ENCODE measurements at regions not wholly inside any gene's neighbourhood (a gene's known extent, or its start where the extent isn't known, plus 50 kb on each side); places are given as distances from the start of the nearest gene placed in this dataset.

DNA sequence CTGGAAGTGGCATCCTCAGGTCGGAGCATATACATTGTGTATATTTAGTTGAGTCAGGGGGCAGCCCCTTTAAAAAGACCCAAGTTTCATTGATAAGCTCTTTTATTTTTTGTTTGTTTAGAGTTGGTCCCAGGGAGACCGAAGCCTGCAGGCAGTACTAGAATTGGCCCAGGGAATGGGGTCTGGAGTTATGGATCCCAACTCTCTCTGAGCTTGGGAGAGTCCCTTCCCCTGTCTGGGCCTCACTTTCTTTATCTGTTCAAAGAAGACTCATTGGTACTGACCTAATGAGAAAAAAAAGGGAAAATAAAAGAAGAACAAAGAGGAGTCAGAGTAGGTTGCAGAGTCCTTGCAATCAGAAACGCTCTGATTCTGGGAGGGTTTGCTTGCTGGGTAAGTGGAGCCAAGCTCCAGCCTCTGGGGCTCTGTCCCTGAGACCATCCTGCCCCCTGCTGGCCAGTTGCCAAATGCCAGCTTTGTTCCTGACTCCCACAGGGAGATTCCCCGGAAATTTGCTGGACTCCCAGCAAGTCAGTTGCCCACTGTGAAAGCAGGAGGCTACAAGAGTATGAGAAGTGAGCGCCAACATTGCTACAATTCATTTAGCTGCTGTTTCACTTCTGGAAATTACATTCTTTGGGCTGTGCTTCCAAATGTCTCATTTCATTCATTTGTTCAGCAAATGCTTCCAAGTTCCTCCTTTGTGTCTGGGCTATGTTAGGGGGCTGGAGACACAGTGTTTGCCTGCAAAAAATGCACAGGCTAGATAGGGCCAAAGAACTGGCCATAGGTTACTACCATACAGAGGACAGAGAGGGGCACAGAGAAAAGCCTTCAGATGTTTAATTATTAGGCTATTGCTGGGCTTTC lies 156.2 kb downstream of the MELK start:
- peak; percentile 50 for DNase-seq (ENCODE audit: low read depth)

DNA sequence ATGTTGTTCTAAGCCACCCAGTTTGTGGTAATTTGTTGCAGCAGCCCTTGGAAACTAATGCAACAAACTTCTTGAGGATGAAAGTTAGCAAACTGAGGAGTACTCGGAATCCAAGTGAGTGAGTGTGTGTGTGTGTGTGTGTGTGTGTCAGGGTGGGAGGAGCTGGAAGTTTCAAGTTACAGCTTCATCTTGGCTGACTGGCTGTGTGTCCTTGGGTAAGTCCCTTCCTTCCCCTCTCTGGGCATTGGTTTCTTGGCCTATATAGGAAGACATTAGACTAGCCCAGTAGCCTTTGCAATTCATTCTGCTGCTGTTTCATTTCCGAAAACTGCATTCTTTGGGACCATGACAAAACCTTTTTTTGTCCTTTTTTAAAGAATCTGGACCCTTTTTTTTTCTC lies 157.2 kb downstream of the MELK start:
- DNase-seq (ENCODE audit: low read depth): no peak

DNA sequence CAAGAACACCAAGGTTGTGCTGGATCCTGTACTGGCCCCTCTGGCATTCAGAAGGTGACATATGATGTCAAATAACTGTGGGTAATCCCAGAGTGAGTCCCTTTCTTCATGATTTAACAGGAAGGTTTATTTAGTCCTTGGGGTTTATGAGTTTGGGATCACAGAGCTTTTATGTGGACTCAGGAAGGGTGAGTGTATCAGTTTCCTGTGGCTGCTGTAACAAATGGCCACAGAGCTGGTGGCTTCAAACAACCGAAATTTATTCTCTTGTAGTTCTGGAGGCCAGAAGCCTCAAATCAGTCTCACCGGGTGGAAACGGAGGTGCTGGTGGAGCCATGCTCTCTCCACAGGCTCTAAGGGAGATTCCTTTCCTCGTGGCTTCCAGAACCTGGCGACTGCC lies 157.7 kb downstream of the MELK start:
- DNase-seq (ENCODE audit: low read depth): no peak

DNA sequence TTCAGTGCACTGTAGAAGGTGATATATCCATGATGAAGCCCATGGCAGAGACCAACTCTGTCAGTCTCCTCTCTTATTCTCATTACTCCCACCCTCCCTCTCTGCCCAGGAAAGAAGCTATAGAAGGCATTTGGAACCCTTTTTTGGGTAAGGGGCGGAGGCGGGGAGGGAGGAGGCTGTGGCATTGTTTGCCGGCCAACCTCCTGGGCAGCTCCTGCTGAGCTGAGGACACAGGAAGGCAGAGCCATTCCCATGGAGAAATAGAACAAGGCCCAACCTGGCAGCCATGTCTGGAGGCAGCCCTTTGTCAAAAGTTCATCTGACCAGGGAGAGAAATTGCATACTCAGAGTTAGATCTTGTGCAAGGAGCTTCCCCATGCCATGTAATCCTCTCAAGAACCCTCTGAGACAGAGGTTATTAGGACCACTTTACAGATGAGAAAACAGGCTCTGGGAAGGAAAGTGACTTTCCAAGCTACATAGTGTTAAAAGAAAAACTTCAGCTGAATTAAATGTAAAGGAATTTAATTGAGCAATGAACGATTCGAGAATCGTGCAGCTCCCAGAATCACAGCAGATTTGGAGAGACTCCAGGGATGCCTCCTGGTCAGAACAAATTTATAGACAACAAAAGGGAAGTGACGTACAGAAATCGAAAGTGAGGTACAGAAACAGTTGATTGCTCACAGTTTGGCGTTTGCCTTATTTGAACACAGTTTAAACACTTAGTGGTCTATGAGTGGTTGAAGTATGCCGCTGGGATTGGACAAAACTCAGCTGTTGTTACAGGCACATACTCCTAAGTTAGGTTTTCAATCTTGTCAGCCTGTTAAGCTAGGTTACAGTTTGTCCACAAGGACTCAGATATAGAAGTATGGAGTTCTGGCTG lies 158.6 kb downstream of the MELK start:
- DNase-seq (ENCODE audit: low read depth): no peak

DNA sequence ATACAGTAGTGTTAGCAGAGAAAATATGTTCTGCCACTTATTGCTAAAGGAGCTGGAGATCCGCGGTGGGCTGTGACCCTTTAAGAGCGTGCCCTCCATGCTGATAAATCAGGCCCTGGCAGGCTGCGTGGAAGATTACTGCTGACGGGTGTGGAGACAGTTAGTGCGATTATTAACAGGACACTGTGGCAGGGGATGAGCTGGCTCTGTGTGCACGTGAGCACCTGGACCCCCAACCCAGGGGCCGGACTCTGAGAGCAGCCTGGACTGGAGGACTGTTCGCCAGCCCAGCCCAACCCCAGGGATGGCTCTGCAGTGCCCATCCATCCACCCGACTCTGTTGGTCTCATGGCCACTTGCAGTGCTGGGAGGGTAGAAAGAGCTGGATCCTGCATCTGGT lies 162.0 kb downstream of the MELK start:
- DNase-seq (ENCODE audit: low read depth): no peak

DNA sequence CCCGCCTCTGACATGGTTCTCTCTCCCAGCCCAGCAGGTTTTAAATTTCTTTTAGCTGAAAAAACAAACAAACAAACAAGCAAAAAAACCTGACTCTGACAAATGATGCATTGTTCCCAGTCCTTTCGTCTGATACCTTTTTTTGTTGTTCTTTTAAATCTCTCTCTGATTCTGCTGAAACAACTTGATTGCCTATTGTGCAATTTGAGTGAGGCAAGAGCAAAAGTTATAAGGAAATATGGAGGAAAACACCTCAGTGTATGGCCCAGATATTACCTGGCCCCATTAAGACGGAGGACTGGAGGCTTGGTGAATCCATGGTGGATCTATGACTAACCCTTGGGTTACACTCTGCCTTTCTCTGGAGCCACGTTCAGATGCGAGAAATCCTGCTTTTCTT lies 164.0 kb downstream of the MELK start:
- no peak for DNase-seq (ENCODE audit: low read depth)

DNA sequence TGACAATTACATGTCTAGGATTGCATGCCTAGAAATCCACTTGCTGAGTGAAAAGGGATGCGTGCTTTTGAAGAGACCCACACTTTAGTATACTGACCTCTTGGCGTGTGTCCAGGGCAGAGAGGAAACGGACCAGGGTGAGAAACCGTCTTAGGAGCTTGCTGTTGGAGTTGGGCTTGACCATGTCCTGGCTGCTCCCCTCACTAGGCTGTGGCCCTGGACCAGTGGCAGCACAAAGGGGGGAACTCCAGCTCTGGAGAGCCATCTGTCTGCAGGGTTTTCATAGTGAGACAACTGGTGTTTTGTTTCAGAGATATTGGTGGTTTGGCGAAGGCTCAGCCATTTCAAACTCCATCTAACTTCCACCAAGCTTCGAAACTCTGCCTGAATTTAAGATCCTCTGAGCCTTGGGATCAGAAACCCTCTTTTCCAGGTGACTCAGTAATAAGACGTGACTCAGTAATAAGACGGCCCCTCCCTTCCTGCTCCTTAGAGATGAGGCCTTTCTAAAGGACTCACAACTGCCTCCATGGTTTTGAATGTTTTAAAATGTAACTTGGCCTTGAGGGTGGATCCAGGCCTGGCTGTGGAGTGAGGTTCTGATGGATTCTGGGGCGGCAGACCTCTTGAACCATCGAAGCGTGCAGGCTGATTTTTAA lies 165.8 kb downstream of the MELK start:
- DNase-seq (ENCODE audit: low read depth): no peak

DNA sequence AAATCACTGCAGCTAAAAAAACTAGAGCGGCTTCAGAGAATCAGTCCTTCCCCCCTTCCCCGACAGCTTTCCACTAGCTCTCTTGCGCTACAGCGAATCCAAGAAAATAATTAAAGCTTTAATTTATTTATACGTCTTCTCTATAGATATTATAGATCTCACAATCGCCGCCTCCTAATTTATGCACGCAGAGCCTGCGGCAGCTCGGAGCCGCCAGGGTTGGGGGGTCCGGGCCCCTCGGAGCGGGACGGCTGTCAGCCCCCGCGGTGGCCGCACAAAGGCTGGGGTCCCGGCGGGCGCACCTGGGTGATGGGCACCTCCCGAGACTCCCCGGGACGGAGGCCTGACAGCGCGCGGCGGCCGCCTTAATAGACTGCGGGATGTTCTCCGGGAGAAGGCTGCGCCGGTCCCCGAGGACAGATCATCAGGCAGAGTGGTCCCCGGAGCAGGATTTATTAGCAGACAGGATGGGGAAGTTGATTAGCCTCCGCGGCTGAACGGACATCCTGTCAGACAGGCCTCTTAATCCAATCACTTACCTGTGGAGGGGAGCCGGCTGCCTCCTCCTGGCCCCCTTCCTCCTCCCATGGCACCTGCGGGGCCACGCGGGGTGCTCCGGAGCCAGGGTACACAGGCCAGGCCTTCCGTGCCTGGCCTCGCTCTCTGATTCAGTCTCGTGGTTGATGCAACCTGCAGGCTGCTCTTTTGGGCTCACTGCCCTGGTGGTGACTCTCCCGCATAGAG lies 166.8 kb downstream of the MELK start:
- DNase-seq (ENCODE audit: low read depth): no peak

DNA sequence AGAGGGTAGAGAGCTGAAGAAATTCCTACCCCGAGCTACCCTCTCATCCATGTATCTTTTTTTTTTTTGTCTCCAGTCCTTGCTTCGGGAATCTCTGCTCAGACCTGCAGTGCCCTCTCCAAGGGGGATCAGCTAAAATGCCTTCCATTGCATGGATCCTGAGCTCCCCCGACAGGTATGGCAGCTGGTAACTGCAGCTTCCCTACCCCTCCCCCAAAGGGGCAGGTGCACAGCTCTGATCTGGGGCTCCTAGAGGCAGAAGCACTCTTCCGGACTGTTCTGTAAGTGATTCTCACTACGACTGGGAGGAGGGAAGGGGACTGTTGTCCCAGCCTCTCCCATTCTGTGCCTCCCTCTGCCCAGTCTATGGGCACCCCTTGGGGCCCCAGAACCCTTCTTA lies 169.6 kb downstream of the MELK start:
- no peak for DNase-seq (ENCODE audit: low read depth)

DNA sequence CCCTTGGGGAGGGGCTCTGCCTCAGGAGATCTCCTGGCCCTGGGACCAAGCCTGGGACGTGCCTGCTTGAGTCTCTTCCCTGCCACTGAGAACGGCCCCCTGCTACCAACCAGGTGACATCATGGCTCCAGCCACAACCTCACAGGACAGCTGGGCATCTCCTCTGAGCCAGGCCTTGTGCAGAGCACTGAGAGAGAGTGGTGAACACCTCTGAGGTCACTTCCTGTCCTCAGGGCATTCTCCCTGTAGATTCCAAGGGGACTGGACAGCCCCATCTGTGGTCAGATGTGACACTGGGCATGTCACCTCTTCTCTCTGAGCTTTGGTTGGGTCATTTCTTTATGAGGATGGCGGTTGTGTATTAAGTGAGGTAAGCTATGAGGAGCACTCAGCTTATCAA lies 172.0 kb downstream of the MELK start:
- DNase-seq (ENCODE audit: low read depth): no peak

DNA sequence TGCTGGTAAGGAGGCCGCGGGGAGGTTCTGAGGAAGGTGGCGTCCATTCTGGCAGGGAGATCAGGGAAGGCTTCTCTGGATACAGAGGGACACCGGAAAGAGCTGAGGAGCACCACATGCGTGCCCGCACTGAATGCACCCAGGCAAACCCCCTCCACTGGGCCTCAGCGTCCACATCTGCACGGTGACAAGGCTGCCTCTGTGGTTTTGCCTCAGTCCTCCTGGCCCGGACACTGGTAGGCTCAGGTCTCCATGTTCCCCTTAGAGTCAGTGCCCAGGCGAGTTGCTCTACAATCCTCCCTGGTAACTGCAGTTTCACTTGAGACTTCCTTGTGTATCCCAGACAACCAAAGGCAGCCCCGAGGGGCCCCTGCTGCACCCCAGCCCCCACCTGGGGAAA lies 173.3 kb downstream of the MELK start:
- no peak for DNase-seq (ENCODE audit: low read depth)

DNA sequence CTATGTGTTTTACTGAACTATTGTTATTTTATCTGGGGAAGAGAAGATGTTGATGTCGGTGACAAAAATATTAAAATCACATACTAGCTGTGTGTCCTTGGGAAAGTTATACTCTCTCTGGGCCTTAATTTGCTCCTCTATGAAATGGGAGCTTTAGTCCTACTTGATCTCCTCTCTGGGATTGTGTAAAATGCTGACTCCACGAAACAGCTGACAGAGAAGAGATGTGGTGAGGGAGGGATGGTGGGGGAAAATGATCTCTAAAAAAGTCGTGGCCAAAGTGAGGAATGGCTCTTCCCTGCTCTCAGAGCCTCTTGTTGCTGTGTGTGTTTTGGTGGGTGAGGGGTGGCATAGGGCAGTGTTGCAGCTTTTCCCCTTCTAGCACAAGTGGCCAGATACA lies 173.7 kb downstream of the MELK start:
- no peak for DNase-seq (ENCODE audit: low read depth)

DNA sequence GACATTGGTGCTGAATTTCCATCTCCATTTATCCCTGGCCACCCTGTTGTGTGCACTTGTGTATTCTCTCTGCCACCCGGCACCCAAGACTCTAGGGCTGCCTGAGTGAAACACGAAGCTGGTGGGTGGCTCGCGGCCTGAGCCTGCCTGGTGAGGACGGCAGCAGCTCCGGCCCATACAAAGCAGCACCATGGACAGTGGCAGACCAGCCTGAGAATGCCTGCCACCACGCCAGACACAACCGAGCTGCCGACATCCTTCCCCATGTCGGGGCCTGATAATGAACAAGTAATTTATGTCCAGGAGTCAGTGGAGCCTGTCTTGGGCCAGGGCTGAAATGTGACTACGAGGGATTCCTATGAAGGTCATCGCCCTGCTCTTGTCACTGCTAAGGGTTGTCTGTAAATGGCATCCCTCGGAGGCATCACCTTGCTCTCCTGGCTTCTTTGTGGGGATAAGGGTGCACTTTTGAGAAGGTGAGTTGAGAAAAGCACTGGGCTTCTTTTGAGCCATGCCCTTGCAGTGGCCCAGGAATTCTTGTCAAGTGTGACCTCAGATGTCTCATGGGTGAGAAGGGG lies 175.7 kb downstream of the MELK start:
- no peak for DNase-seq (ENCODE audit: low read depth)

DNA sequence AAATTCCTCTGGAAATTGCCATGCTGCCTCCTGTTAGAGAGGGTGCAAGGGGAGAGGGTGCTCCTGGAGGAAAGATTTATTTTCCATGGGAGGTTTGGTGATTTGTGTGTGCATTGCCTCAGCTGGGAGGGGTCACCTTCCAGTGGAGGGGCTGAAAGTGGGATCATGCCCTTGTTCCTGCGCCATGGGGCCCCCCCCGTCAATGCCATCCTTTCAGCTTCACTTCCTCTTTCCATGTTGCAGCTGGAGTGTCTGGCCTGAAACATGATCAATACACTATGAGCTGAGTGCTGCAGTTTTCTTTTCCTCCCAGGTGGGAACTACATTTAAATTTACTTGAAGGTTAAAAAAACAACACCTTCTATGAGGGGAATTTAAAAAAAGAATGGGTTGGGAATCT lies 176.8 kb downstream of the MELK start:
- no peak for DNase-seq (ENCODE audit: low read depth)

DNA sequence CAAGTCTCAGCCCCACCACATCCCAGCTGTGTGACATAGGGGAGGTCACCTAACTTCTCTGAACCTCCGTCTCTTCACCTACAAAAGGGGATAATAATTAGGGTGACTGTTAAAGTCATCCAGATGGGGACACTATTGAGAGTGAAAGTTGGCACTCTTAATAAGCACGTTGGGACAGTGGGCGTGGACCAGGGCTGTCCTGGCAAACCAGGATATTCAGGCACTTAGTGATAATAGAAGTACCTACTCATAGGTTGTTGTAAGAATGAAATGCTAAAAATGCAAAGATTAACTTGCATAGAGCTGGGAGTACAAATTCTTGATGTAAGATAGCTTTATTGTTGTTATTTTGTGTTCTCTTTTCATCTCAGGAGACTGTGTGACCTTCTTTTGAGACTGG lies 177.9 kb downstream of the MELK start:
- DNase-seq (ENCODE audit: low read depth): no peak

DNA sequence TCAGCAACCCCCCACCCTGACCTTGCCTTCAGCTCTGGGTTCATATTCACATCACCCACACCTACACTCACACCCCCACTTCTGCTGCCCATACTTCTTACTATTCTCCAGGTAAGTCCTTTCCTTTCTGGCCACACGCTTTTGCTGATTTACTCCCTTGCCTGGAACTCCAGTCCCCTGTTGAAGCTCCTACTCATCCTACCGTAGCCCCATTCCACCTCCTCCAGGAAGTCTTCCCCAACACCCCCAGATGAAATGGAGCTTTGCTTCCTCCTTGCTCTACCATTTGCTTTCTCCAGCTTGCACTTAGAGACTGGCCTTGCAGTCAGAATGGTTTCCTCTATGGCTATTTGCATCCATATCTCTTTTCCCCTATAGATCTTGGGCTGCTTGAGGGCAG lies 182.3 kb downstream of the MELK start:
- DNase-seq (ENCODE audit: low read depth): no peak

DNA sequence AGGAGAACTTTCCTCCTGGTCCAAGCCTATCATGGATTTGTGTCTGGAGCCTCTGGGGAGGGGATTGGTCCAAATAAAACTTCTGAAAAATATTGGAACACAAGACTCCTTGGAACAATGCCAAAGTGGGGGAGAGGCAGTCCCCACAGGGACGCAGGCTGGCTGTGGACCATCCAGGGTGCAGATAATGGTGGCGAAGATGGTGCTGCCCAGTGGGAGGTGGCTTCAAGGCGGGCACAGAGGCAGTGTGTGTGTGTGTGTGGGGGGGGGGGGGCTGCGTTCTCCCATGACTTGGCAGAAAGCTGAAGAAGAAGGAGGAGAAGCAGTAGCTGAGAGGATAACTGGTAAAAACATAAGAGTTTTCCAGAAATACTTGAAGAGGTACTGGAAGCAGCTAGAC lies 186.4 kb downstream of the MELK start:
- no peak for DNase-seq (ENCODE audit: low read depth)

DNA sequence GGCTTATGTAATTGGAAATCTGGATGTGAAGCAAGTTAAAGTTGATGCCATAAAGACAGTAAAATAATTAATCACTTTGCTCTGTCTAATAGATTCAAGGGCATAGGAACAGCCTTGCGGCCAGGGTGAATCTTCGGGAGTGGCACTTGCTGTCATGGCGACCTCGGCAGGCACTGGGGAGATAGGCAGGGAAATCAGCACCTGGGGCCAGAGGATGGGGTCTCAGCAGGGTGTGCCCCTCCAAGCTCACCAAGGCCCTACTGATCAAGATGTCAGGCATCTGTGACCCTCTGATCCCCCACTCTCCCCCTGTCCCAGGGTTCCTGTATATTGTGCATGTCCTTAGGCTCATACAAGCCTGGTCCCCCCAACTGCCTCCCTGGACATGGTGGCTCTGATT lies 187.3 kb downstream of the MELK start:
- no peak for DNase-seq (ENCODE audit: low read depth)

DNA sequence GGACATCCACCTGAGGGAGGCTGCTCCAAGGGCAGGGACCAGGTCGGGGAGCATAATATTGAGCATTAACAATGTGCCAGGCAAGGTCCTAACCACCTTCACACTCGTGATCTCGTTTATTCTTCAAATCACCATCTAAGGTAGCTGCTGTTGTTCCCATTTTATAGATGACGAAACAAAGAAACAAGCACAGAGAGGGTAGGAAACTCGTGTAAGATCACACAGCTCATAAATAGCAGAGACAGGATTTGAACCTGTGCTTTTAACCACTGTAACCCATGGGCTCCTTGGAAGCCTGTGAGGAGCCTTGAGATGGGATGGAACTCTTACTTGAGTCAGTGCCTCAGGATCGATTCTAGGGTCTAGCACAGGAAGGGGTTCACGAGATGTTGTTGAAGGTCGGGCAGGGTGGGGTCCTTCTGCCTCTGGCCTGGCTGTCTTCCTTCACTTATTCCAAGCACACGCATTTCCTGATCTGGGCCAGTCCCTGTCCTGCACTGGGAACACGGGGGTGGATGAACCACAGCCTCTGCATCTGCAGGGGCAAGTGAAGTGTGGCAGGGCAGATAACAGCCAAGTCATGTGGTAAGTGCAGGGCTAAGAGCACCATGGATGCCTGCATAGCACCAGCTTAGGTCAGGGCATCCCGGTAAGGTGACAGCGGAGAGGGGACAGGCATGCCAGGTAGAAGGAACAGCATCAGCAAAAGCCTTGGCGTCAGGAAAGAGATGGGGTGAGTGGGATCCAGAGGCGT lies 188.1 kb downstream of the MELK start:
- DNase-seq (ENCODE audit: low read depth): no peak

DNA sequence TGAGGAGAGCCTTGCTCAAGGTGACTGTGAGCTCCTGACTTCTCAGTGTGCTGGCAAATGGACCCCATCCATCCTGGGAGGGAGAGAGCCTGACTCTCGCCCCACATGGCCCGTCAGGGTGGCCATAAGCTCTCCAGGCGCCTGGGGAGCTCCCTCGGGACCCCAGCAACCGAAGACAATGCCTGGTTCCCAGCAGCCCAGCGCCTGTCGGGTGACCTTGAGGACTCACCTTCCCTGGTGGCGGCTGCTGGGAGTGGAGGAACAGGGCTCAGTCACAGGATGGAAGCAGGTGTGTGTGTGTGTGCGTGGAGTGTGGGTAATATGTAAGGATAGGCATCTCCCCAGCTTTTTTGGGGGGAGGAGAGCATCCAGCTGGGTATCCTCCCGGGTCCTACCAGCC lies 190.3 kb downstream of the MELK start:
- DNase-seq (ENCODE audit: low read depth): no peak

DNA sequence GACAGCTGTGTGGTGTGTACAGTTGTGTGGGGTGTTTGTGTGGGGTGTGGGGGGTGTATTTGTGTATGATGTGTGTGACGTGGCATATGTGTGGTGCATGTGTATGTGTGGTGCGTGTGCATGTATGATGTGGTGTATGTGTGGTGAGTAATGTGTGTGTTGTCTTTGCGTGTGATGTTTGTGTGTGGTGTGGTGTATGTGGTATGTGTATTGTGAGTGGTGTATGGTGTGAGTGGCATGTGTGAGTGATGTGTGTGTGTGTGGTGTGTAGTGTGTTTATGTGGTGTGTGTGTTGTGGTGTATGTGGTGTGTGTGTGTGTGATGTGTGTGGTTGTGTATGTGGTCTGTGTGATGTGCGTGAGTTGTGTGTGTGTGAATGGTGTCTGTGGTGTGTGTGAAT lies 191.1 kb downstream of the MELK start:
- no peak for DNase-seq (ENCODE audit: low read depth)

Data from stimulated activated CD8-positive, alpha-beta memory T cell treated with anti-CD3 and anti-CD28 coated beads, Interleukin-7, amount 100 ng/mL, for 24 hours (primary cell).